HG03280 (cell line): ENCODE measurements at regions not wholly inside any gene's neighbourhood (a gene's known extent, or its start where the extent isn't known, plus 50 kb on each side); places are given as distances from the start of the nearest gene placed in this dataset.

ENCODE experiments used
- ATAC-seq: cut with Tn5 transposase; IDR thresholded peaks from one replicate; pipeline ENCODE4 v1.9.1; 2021; ENCODE audit warnings: mild to moderate bottlenecking, moderate library complexity; ENCODE audit not compliant: unreplicated experiment

DNA sequence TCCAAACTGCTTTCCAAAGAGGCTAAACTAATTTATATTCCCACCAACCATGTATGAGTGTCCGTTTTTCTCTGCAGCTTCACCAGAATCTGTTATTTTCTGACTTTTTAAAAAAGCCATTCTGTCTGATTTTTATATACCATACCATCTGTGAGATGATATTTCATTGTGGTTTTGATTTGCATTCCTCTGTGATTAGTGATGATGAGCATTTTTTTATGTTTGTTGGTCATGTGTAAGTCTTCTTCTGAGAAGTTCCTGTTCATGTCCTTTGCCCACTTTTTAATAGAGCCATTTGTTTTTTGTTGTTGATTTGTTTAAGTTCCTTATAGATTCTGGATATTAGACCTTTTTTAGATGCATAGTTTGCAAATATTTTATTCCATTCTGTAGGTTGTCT, 179.4 kb upstream of the ALCAM start:
- ATAC-seq, result no peak

DNA sequence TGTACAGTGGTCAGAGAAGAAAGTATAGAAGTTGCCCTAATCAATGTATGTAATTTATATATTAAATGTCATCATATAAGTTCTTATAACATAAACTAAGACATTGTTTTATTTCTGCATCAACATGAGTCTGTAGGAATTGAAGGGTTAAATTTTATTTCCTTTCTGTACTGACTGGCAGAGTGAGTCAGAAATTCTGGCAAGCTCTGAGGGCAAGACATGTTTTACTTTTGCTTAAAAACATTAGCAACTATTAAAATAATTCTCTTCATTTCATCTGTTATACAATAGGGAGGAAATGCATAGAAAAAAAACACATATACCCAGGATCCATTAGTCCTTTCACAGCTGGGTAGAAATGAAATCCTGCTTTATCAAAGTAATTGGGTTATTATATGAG, 171.4 kb upstream of the ALCAM start:
- no peak for ATAC-seq

DNA sequence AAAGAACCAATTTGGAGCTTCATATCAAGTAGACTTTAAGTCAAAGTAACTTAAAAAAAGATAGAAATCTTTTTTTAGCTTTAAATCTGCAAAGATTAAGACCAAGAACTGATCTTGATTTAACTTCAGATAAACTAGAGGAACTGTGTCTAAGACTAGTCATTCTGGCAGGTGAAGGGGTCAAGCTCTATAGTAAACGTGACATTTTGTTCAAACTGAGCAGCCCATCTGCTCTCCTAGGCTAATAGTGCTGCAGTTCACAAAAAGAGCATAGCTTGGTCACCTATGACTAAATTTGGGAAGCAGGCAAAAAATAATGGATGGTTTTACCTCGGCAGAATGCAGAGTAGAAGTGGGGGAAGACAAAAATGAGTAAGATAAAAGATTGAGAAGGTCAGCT, 168.8 kb upstream of the ALCAM start:
- ATAC-seq, result no peak

DNA sequence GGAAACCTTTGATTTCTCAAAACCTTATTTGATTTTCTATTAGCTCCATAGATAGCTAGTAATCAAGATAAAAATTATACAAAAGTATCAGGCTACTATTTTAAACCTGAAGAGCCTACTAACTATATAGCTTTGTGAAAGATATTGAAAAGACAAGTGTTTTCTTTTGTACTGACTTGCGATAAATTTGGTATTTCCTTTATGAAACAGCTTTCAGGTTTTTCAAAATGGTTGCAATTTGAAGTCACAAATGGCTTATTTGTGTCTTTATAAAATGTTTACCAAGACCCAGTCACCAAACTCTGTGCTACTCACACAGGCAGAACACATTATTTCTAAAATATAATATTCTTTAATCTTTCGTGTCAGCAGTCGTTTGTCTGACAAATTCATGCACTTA, 167.5 kb upstream of the ALCAM start:
- no peak for ATAC-seq

DNA sequence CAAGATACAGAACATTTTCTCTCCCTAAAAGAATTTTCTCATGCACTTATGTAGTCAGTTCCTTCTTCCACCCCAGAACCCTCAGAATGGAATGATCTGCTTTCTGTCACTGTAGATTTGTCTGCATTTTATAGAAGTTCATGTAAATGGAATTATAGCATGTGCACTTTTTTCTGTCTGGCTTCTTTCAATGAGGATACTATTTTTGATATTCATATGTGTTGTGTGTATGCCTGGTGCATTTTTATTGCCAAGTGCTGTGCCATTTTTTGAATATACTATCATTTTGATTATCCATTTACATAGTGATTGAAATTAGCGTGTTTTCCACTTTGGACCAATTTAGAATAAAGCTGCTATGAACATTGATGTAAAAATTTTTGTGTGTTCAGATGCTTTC, 156.6 kb upstream of the ALCAM start:
- ATAC-seq, result no peak

DNA sequence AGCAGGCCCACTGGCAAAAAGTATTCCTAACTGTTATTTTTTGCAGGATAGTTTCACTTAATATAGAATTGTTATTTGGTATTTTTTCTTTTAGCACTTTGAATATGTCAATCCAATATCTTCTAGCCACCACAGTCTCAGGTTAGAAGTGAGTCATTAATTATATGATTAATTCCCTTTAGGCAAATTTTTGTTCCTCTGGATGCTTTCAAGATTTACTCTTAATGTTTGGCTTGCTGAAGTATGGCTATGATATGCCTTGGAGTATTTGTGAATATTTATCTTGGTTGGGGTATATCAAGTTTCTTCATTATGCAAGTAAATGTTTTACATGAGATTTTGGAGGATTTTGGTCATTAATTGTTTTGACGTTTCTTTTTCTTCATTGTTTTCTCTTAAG, 152.1 kb upstream of the ALCAM start:
- no peak for ATAC-seq

DNA sequence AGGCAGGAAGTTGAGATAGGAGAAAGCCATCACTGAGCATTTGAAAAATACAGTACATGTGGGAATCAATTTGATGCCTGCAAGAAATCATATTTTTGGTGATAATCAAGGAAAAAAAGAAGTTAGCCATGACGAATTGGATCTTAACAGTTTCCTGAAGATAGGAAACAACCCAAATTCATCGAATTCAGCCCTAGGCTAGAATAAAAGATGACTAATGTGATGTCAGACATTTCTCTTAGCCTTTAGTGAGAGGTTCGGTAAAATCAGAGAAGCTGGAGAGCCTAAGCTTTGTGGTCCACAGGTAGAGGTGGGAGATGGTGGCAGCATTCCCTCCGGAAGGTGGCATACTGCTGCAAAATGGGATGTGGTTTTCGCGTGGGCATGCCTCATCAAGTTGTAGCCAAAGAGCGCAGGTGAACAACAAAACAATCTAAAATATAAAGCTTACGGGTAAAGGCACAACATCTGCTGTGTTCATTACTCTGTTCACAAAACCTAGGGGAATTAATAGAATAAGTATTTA, 144.1 kb upstream of the ALCAM start:
- no peak for ATAC-seq

DNA sequence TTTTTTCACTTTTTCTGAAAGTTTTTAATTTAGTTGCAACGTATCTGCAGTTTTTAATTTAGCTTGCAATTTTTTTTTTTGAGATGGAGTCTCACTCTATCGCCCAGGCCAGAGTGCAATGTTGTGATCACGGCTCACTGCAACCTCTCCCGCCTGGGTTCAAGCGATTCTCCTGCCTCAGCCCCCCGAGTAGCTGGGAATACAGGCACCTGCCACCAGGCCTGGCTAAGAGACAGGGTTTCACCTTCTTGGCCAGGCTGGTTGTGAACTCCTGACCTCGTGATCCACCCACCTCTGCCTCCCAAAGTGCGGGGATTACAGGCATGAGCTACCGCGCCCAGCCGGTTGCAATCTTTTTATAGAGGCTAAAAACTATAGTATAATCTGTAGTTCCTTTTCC, 142.9 kb upstream of the ALCAM start:
- ATAC-seq, result no peak

DNA sequence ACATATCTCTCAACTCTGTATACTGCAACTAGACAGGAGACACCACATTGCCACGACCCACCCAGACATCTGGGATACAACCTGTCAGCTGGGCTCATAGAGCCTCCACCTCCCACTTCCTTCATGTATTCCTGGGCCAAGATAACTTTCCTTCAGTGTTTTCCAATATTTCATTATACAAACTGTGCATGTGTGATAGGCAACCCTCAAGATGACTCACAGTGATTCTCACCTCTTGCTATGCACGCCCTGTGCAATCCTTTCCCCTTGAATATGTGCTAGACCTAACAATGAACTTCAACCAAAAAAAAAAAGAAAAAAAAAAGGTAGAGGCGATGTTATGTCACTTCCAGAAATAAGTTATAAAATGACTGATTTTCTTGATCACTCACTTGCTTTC, 138.0 kb upstream of the ALCAM start:
- no peak for ATAC-seq

DNA sequence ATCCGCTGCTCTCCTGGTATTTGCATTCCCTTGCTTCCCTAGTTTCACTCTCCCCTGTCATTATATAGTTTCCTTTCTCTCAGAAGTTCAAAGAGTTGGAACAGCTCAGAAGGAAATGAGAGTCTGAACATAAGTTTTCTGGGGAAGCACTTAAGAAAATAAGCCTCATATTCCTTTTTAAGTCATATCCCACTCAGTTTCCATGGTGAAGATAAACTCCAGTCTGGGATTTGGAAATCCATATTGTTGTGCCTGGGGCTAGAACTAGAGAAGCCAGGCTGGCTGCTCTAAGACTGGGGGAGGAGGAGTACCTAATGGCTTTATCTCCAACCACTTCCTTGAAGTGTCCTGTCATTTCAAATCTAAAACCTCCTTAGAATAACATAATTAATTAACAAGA, 134.2 kb upstream of the ALCAM start:
- no peak for ATAC-seq

DNA sequence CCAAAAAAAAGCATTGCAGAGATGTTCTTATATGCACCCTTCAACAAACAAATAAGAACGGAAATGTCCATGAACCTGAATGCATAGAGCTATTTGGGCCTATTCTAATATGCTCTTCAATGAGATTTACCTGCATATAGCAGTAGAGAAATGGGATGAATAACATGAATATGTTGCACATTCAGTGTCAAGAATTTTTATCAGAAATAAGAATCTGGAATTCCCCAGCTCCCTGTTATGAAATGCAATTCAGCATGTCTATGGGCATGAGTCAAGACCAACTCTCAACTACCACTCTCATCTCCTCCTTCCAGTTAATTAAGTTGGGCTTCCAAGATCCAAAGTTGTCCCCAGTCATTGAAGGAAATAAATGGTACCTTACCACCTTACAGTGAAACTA, 133.7 kb upstream of the ALCAM start:
- ATAC-seq, result no peak

DNA sequence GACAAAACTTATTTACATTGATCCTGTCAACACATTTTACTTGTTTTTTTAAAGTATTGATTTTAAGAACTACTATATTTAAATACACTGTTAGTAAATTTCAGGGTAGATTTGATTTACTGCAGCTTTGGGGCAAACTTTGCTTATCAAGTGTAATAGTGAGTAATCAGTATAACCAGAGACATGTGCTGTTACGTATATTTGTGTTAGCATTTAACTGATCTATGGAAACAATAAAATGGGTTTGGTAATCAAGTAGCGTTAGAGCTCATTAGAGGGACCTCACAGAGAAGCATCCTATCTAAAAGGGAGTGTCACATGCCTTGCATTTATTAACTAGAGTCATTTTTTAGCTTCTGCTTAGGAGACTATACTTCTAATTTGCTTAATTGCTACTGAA, 131.5 kb upstream of the ALCAM start:
- no peak for ATAC-seq

DNA sequence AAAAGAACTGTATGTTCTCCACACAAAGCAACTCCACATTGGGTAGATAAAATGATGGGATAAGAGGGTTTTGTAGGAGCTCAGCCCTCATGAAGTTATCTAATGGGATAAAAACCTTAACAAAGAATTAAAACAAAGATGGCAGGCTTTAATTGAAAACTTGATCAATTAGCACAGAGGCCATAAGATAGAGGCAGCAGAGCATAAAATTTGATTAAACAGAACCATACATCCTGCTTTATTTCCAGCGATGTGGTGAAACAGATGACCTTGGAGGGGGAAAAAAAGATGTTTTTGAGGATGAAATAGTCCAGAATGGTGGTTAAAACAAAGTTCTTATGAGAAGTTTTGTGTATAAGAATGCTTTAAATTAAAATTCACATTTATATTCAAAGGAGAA, 130.9 kb upstream of the ALCAM start:
- no peak for ATAC-seq

DNA sequence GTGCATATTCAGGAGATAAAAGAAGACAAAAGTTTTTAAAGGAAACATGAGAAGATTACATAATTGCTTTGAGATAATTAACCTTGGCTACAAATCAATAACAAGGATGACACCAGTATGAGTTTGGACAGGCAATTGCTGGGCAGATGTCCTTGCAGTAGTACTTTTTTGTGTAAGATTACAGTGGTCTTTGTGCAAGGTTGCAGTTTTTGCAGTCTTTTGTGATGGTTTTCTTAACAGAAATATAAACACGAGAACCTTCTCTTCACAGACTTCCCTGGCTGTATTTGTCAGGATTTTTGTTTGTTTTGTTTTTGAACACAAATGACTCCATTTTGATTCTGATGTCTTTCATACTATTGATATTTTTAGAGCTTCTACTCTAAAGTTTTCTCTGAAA, 128.3 kb upstream of the ALCAM start:
- no peak for ATAC-seq

DNA sequence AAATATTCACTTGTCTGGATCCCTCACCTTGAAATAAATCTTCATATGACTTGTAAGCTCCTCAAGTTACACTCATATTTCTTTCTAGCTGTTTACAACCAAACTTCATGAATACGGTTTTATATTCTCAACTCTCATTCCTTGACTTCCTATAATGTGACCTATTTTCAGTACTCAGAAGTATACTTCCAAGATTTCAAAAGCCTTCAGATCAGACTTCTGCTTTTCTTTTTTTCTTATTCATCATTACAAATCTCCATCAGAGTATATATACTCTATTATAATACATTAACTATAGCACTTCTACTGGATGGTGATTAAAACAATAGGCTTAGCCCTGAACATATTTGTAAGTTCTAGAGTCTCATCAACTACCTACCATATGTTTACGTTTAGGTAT, 123.6 kb upstream of the ALCAM start:
- no peak for ATAC-seq

DNA sequence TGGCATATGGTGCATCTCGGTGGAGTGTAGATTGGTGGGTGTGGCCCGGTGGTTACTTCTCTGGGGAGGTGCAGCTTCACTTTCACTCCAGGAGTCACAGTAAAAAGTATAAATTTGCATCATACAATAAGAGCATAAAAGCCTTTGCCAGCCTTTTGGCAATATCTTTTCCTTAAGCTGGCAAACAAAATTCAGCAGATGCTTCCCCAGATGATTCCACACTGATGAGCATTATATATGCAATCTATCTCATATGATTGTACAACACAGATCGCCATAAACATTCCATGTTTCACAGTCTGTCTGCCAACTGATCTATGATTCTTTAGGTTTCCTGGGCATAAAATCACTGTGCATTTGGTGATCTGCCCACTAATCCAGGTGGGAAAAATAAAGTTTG, 120.2 kb upstream of the ALCAM start:
- no peak for ATAC-seq

DNA sequence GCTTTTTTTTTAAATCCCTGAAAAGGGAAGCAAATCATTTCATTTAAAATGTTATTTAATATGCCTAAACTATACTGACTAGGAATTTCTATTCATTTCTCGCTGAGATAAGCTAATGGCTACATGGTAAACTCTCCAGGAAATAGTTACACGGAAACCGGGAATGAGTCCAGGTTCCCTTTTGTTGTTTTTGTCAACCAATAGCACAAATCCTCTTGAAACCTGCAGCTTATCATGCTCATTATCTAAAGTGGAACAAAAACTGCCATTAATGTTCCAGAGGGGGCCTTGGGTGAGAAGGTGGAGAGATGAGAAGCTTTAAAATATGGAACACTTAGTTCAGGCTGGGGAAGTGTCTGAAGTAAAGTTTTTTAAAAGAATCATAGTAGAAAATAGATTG, 113.5 kb upstream of the ALCAM start:
- ATAC-seq, result no peak

DNA sequence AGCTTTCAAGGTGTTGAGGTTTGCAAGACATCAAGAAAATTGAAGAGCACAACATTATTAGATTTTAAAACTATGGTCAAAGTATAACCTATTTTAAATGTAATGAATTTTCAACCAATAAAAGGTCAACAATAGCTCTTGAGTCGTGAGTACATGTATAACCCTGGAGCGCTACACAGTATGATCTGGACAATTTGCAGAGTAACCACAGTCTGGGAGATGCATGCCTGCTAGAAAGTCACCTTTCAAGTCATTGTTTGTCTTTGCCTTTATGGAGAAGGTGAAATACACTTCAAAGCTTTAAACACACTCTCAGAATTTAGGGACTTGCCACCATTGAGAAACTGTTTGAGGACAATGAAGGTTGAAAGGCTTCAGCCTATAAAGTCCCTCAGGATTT, 112.6 kb upstream of the ALCAM start:
- no peak for ATAC-seq

DNA sequence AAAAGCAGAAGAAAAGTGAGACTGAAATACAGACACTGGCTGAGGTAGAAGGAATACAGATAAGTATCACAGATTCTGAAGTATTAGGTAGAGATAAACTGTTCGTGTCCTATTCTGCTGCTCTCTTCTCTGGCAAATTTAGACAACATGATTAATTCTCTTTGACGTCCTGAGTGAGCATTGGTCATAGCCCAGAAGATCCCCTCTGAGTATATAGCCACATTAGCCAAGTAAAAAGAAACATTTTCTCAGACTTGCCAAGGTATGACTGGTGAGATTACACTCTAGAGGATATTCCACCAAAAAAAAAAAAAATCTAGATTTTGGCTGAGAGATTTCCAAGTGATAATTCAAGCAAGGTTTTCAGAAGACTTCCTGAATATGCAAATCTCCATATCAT, 111.4 kb upstream of the ALCAM start:
- no peak for ATAC-seq

DNA sequence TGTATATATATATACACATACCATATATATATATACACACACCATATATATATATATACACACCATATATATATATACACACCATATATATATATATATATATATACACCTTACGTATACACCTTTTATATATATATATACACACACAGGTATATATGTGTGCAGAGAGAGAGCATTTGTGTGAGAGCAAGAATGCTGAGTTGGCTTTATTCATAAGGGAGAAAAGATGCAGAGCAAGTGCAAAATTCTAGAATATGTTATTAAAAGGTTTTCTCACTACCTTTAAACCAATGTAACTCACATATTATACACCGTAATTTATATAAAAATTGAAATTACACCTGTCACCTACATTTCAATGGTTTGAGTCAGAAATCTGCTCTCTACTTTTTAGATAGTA, 107.2 kb upstream of the ALCAM start:
- ATAC-seq, result no peak

DNA sequence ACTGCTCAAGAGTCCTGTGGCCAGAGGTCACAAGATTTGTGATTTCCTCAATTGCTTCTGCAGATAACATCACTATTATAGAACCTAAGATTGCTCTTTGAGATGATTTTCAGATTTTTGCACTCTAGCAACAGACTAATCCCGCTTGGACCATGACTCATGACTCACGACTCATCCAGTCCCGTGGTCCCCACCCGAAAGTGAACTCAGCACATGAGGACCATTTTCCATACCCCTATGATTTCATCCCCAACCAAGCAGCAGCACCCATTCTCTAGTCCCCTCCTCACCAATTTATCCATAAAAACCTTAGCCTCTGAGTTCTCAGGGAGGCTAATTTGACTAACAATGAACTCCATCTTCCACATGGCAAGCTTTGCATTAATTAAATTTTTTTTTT, 106.3 kb upstream of the ALCAM start:
- no peak for ATAC-seq

DNA sequence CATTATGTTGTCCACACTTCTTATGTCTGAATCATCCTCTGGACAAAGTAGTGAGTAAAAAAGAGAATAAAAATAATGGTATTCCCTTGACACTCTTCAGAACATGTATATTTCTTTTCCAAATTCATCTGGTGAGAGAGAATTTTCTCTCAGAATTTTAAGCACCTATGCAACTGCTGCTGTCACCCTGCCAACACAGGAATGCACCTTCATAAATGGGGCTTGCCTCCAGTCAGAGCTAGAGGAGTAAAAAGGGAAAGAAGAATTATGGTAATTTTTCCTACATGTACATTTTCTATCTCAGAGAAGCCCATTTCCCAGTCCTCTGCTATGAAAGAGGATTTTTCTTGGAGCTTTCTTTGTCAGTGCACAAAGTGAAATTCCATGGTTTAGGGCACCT, 92.2 kb upstream of the ALCAM start:
- no peak for ATAC-seq

DNA sequence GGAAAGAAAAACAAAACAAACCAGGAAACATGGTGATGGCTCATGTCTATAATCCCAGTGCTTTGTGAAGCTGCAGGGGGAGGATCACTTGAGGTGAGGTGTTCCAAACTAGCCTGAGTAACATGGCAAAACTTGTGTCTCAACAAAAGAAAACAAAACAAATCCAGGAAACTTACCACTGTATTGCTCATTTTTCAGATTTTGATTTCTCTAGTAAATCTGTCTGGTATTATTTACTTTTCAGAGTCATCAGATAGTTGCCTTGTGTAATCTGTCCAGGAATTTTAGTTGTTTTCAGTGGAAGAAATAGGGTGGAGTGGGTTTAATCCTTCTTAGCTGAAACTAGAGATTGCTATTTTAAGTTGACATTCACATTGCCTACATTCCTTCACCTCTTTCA, 91.8 kb upstream of the ALCAM start:
- no peak for ATAC-seq

DNA sequence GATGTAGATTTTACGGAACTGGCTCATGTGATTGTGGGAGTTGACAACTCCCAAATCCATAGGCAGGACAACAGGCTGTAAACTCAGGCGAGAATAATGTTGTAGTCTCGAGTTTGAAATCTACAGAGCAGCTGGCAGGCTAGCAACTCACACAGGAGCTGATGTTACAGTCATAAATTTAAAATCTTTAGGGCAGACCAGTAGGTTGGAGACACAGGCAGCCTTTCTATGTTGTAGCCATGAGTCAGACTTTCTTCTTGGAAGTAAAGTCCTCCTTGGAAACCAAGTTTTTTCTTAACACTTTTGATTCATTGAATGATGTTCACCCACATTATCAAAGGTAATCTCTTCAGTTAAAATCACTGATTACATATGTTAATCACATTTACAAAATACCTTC, 89.1 kb upstream of the ALCAM start:
- no peak for ATAC-seq
